ENCODE measurements at regions not wholly inside any gene's neighbourhood (a gene's known extent, or its start where the extent isn't known, plus 50 kb on each side); places are given as distances from the start of the nearest gene placed in this dataset.

DNA sequence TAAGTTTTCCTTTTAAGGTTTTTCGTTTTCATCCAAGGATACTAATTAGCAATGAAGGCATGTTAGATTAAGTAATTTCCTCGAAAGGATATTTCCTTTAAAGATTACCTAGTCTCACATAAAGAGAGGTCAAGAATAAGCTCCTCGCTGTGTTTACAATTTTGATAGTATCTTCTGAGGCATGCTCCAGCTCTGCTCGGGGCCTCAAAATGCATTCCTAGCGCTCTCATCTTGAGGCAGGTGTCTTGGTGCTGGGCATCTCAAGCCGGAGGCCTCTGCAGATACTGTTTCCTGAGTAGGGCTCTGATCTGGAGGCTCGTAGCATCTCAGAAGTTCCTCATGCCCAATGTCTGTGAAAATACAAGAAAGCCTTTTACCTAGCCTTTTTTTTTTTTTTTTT, 128.6 kb upstream of the SNX19 start:
- H3K4me1 Mint-ChIP-seq (ENCODE audit: low read depth): peaks cover 19% of the 10 kb centered on the region
- no peaks in the 10 kb centered on the region for H3K9me3 Mint-ChIP-seq
- DNase-seq: no peak
- H3K27ac Mint-ChIP-seq: no peak overlapping the region
- H3K4me3 Mint-ChIP-seq: no peak overlapping the region
- H3K27me3 Mint-ChIP-seq (ENCODE audit: insufficient read depth): peaks cover 23% of the 10 kb centered on the region
- TF ChIP-seq, protein P1, sequence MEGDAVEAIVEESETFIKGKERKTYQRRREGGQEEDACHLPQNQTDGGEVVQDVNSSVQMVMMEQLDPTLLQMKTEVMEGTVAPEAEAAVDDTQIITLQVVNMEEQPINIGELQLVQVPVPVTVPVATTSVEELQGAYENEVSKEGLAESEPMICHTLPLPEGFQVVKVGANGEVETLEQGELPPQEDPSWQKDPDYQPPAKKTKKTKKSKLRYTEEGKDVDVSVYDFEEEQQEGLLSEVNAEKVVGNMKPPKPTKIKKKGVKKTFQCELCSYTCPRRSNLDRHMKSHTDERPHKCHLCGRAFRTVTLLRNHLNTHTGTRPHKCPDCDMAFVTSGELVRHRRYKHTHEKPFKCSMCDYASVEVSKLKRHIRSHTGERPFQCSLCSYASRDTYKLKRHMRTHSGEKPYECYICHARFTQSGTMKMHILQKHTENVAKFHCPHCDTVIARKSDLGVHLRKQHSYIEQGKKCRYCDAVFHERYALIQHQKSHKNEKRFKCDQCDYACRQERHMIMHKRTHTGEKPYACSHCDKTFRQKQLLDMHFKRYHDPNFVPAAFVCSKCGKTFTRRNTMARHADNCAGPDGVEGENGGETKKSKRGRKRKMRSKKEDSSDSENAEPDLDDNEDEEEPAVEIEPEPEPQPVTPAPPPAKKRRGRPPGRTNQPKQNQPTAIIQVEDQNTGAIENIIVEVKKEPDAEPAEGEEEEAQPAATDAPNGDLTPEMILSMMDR (IDR thresholded peaks at IDR 0.05): no peak
- no peaks in the 10 kb centered on the region for H3K36me3 Mint-ChIP-seq (ENCODE audit: low read depth)

DNA sequence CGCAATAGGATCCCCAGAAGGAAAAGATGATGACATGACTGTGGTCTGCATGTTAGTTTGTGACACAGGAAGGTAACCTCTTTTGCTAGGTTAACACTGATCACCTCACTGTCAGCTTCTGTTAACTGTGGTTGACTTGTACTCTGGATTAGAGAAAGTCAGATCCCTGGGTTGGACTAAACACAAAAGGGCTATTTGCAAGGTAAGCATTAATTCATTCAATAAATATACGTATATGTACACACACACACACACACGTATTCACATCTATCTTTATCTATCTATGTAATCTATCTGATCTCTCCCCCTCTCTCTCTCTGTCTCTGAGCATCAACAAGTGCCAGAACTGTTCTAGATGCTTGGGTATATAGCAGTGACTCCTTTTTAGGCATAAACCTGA, 136.1 kb upstream of the SNX19 start:
- no peak overlapping the region for H3K27ac Mint-ChIP-seq
- TF ChIP-seq, protein P1 (IDR thresholded peaks at IDR 0.05): no peak
- DNase-seq: no peak
- H3K4me1 Mint-ChIP-seq (ENCODE audit: low read depth): peaks cover 13% of the 10 kb centered on the region
- no peaks in the 10 kb centered on the region for H3K9me3 Mint-ChIP-seq
- no peak overlapping the region for H3K4me3 Mint-ChIP-seq
- H3K36me3 Mint-ChIP-seq (ENCODE audit: low read depth): no peaks in the 10 kb centered on the region
- peaks cover 45% of the 10 kb centered on the region for H3K27me3 Mint-ChIP-seq (ENCODE audit: insufficient read depth)

- Mint-ChIP-seq H3K27ac (no peak overlapping the region), H3K4me1 (ENCODE audit: low read depth) (peaks cover 13% of the 10 kb centered on the region), H3K9me3 (no peaks in the 10 kb centered on the region), H3K27me3 (ENCODE audit: insufficient read depth) (peaks cover 29% of the 10 kb centered on the region), H3K4me3 (no peak overlapping the region), H3K36me3 (ENCODE audit: low read depth) (no peaks in the 10 kb centered on the region)
- DNase-seq: no peak
- TF ChIP-seq, protein P1 (IDR thresholded peaks at IDR 0.05): no peak
Measured at GRCh38 chr11:131056036-131056435, 139.8 kb upstream of the SNX19 start.

- H3K4me1 Mint-ChIP-seq (ENCODE audit: low read depth): peaks cover 16% of the 10 kb centered on the region
- H3K36me3 Mint-ChIP-seq (ENCODE audit: low read depth): no peaks in the 10 kb centered on the region
- no peaks in the 10 kb centered on the region for H3K9me3 Mint-ChIP-seq
- no peak overlapping the region for H3K27ac Mint-ChIP-seq
- no peak overlapping the region for H3K4me3 Mint-ChIP-seq
- DNase-seq: no peak
- peaks cover 10% of the 10 kb centered on the region for H3K27me3 Mint-ChIP-seq (ENCODE audit: insufficient read depth)
- TF ChIP-seq, protein P1 (IDR thresholded peaks at IDR 0.05): no peak
Measured at GRCh38 chr11:131063638-131064037, 147.4 kb upstream of the SNX19 start.

DNA sequence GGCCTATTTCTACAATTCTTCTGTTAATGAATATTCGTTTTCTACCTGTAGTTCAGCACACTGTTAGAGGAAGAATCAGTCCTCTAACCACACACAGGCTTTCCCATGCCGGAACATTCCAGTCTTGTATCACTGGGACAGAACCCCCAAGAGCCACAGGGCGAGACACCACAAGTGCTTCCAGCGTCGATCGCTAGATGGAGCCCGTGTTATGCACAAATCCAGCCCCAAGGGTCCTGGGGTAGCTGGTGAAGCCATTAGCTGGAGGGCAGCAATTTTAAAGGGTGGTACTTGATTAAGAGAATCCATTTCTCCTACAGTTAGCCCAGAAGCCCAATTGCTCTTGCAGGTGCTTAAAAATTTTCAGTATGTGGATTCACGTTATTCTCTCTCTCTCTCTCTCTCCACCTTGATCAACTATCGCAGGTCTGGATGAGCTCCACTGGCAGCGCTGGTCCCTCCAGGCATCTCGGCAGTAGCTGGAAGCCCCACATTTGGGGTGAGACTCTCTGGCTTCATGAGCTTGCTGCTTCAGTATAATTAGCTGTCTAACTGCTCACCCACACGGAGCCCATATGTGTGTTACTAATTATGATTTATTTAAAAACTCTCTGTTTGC, 148.2 kb upstream of the SNX19 start:
- Mint-ChIP-seq H3K4me1 (ENCODE audit: low read depth) (peaks cover 16% of the 10 kb centered on the region), H3K4me3 (peak overlapping the region; percentile 9; the same call in 1 of the 2 replicates), H3K9me3 (no peaks in the 10 kb centered on the region), H3K36me3 (ENCODE audit: low read depth) (no peaks in the 10 kb centered on the region), H3K27me3 (ENCODE audit: insufficient read depth) (peaks cover 10% of the 10 kb centered on the region), H3K27ac (no peak overlapping the region)
- peak; percentile 34 for DNase-seq
- TF ChIP-seq, protein P1 (IDR thresholded peaks at IDR 0.05): peak; percentile 93
